Liver (tissue), 8 donors: ENCODE measurements at regions not wholly inside any gene's neighbourhood (a gene's known extent, or its start where the extent isn't known, plus 50 kb on each side); places are given as distances from the start of the nearest gene placed in this dataset.

Experiments used
- DNase-seq: peaks from one replicate; pipeline ENCODE4 v3.0.0-alpha.2; 2017; ENCODE audit warnings: low spot score
- H3K27ac ChIP-seq, 2 donors: one replicate each; pipeline ENCODE4 v1.7.0; 2013; ENCODE audit warnings: inconsistent platforms in 2 of 2, low read length in 2 of 2, control low read depth in 1 of 2, low read depth in 1 of 2, mild to moderate bottlenecking in 1 of 2
- H3K27me3 ChIP-seq, 4 donors: one replicate each; pipeline versions ENCODE4 v1.6.1 to v1.7.0; 2013; ENCODE audit warnings: low read length in 3 of 4, inconsistent platforms in 1 of 4, mild to moderate bottlenecking in 1 of 4, moderate library complexity in 1 of 4; ENCODE audit not compliant: control insufficient read depth in 4 of 4, insufficient read depth in 4 of 4
- H3K36me3 ChIP-seq, 4 donors: one replicate each; pipeline versions ENCODE4 v1.6.1 to v1.7.0; 2013; ENCODE audit warnings: low read length in 3 of 4, mild to moderate bottlenecking in 3 of 4, low read depth in 1 of 4, moderate library complexity in 1 of 4; ENCODE audit not compliant: control insufficient read depth in 4 of 4, insufficient read depth in 3 of 4
- H3K4me1 ChIP-seq, 4 donors: one replicate each; pipeline versions ENCODE4 v1.6.1 to v1.7.0; 2013; ENCODE audit warnings: low read length in 3 of 4, mild to moderate bottlenecking in 3 of 4, moderate library complexity in 1 of 4; ENCODE audit not compliant: control insufficient read depth in 4 of 4, insufficient read depth in 4 of 4
- H3K4me3 ChIP-seq, 3 donors: one replicate each; pipeline versions ENCODE4 v1.6.1 to v1.7.0; 2013; ENCODE audit warnings: low read length in 3 of 3, control low read depth in 1 of 3, low read depth in 1 of 3, mild to moderate bottlenecking in 1 of 3
- H3K9ac ChIP-seq, 2 donors: one replicate each; pipeline ENCODE4 v1.7.0; 2013; ENCODE audit warnings: low read length in 2 of 2, mild to moderate bottlenecking in 2 of 2, moderate library complexity in 2 of 2, control low read depth in 1 of 2, low read depth in 1 of 2
- H3K9me3 ChIP-seq, 4 donors: one replicate each; pipeline versions ENCODE4 v1.6.1 to v1.7.0; 2013; ENCODE audit warnings: low read length in 3 of 4; ENCODE audit not compliant: control insufficient read depth in 4 of 4
- ATF3 ChIP-seq: IDR thresholded peaks from 2 replicates; pipeline ENCODE4 v1.6.1; 2016; ENCODE audit warnings: antibody characterized with exemption
- CTCF ChIP-seq: fragments of 150-350 bp; IDR thresholded peaks from 2 replicates; pipeline ENCODE4 v1.5.1; 2017; ENCODE audit warnings: improper control_type of control experiment, low read depth, low read length; ENCODE audit not compliant: missing input control
- EGR1 ChIP-seq, 2 donors: IDR thresholded peaks; 2 replicates each; pipeline ENCODE4 v1.6.1; 2016 to 2018; ENCODE audit warnings: antibody characterized with exemption in 2 of 2, low read depth in 2 of 2
- FOXA2 ChIP-seq: IDR thresholded peaks from 2 replicates; pipeline ENCODE4 v1.6.1; 2016; ENCODE audit warnings: antibody characterized with exemption
- GABPA ChIP-seq, 2 donors: IDR thresholded peaks in 1 of 2; conservative IDR thresholded peaks in 1 of 2; 2 replicates each; pipeline ENCODE4 v1.6.1; 2016; ENCODE audit warnings: antibody characterized with exemption in 2 of 2, mild to moderate bottlenecking in 1 of 2, moderate library complexity in 1 of 2
- HNF4A ChIP-seq, 2 donors: conservative IDR thresholded peaks; 2 replicates each; pipeline ENCODE4 v1.6.1; 2016; ENCODE audit warnings: antibody characterized with exemption in 2 of 2, mild to moderate bottlenecking in 2 of 2
- HNF4G ChIP-seq: IDR thresholded peaks from 2 replicates; pipeline ENCODE4 v1.6.1; 2016; ENCODE audit warnings: antibody characterized with exemption
- MAX ChIP-seq: IDR thresholded peaks from 2 replicates; pipeline ENCODE4 v1.6.1; 2016; ENCODE audit warnings: antibody characterized with exemption
- NR2F2 ChIP-seq: IDR thresholded peaks from 2 replicates; pipeline ENCODE4 v1.6.1; 2016; ENCODE audit warnings: antibody characterized with exemption
- RAD21 ChIP-seq, 2 donors: IDR thresholded peaks; 2 replicates each; pipeline ENCODE4 v1.6.1; 2016; ENCODE audit warnings: antibody characterized with exemption in 2 of 2, mild to moderate bottlenecking in 2 of 2
- REST ChIP-seq: IDR thresholded peaks from 2 replicates; pipeline ENCODE4 v1.6.1; 2016; ENCODE audit warnings: antibody characterized with exemption, mild to moderate bottlenecking
- RXRA ChIP-seq, 2 donors: IDR thresholded peaks; 2 replicates each; pipeline ENCODE4 v1.6.1; 2017 to 2018; ENCODE audit warnings: antibody characterized with exemption in 2 of 2, mild to moderate bottlenecking in 1 of 2
- SP1 ChIP-seq: IDR thresholded peaks from 2 replicates; pipeline ENCODE4 v1.6.1; 2018; ENCODE audit warnings: antibody characterized with exemption, mild to moderate bottlenecking
- TAF1 ChIP-seq: conservative IDR thresholded peaks from 2 replicates; pipeline ENCODE4 v1.6.1; 2016; ENCODE audit warnings: antibody characterized with exemption, mild to moderate bottlenecking
- ZBTB33 ChIP-seq: IDR thresholded peaks from 2 replicates; pipeline ENCODE4 v1.6.1; 2016; ENCODE audit warnings: antibody characterized with exemption
- WGBS: extraction: QIAGEN DNeasy Blood & Tissue Kit; methylation state at CpG from one replicate; pipeline ENCODE4 v1.1.7; 2013; 5-methylcytosine and 5-hydroxymethylcytosine counted together
- donor health status: healthy.
- donor health status: healthy.
- donor health status: healthy.
- donor health status: healthy.
- donor health status: healthy.

- TF ChIP-seq REST (no peak), ATF3 (no peak)
Observed at GRCh38 chr3:153072856-153073255, 89.2 kb upstream of the RAP2B start (continued).

GRCh38 chr3:153073636-153074035 lies 88.4 kb upstream of the RAP2B start:
- 78% methylated on average over 5 of the region's 5 CpGs for WGBS
- DNase-seq: no peak
- TF ChIP-seq CTCF (no peak), TAF1 (no peak), NR2F2 (no peak), MAX (no peak), EGR1 (IDR thresholded peaks at IDR 0.05; ENCODE audit: low read depth in 2 of 2) (no peak), RAD21 (IDR thresholded peaks at IDR 0.05) (no peak), HNF4A (conservative IDR thresholded peaks at IDR 0.05) (no peak), RXRA (IDR thresholded peaks at IDR 0.05) (no peak), SP1 (no peak), HNF4G (no peak), GABPA (IDR thresholded peaks at IDR 0.05 in 1 of 2, conservative IDR thresholded peaks at IDR 0.05 in 1 of 2) (no peak), ATF3 (no peak), REST (no peak), FOXA2 (no peak), ZBTB33 (no peak)
- no peaks in the 10 kb centered on the region for H3K27me3 ChIP-seq
- no peaks in the 10 kb centered on the region for H3K36me3 ChIP-seq
- no peak overlapping the region for H3K4me3 ChIP-seq
- H3K9ac ChIP-seq: no peak overlapping the region
- H3K9me3 ChIP-seq: no peaks in the 10 kb centered on the region
- no peaks in the 10 kb centered on the region for H3K4me1 ChIP-seq
- no peak overlapping the region for H3K27ac ChIP-seq
